Stimulated activated CD4-positive, alpha-beta T cell treated with anti-CD3 and anti-CD28 coated beads, Interleukin-2, amount 100 ng/mL, for 48 hours (primary cell): ENCODE measurements at regions not wholly inside any gene's neighbourhood (a gene's known extent, or its start where the extent isn't known, plus 50 kb on each side); places are given as distances from the start of the nearest gene placed in this dataset.
"Not testable (repeated sequence)": the region's sequence is repeated elsewhere in the genome, so short reads cannot be mapped to it uniquely, and the experiment has no call there.

Source experiments
- DNase-seq, 2 donors: peaks; one replicate each; pipeline ENCODE4 v3.0.0-alpha.2; 2020

DNA sequence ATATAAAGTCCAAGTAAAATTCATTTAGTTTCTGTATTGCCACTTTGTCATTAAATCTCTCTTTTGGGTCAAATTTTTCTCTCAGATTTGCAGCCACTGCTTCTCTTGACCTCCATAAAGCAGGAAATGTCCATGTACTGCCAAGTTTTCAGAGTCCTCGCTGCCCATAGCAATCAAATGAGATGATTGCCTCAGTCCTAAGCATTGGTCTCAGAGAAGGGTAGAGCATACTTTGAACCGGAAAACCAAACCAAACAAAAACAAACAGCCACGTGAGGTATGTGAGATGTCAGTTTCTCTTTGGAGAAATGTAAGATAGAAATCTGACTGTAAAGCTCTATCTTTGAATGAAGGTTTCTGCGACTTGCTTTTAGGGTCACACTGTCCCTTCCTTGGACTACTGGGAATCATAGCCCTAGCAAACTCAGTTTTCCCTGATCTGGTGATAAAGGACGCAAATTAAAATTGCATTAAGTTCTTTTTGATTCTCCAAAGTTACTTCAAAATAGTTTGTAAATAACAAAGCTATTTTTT lies 505.4 kb upstream of the CITED2 start:
- no peak for DNase-seq

DNA sequence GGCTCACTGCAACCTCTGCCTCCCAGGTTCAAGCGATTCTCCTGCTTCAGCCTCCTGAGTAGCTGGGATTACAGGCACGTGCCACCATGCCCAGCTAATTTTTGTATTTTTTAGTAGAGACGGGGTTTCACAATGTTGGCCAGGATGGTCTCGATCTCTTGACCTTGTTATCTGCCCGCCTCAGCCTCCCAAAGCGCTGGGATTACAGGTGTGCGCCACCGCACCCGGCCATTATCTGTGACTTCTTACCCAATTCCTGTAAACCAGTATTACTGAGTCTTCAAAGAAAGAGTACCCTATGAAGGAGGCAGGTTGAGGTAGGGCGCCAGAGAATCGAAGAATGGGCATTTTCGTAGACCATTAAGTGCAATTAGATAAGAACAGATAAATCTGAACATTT lies 504.8 kb upstream of the CITED2 start:
- DNase-seq, result not testable (repeated sequence)

DNA sequence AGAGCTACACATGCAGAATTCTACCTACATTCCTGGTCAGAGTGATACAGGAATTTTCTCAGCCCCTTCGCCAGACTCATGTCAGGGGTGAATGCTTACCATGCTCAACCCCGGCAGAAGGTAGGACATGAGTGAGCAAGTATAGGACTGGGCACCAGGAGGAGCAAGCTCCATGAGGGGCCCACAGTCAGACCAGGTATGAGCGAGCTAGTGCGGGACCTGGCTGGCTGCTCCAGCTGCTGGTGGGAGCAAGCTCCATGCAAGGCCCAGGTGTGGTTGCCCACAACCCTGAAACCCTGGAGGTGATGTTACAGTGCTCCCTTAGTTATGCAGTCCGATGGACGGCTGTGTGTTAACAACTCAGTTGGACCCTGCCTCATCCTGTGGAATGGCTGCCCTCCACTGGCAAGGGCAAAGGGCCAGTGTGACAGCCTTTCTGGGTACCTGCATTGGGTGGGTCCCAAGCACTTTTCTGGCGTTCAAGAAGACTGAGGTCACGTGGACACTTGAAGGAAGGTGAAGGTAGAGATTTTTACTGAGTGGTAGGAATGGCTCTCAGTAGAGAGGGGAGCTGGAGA lies 503.5 kb upstream of the CITED2 start:
- DNase-seq, result no peak

DNA sequence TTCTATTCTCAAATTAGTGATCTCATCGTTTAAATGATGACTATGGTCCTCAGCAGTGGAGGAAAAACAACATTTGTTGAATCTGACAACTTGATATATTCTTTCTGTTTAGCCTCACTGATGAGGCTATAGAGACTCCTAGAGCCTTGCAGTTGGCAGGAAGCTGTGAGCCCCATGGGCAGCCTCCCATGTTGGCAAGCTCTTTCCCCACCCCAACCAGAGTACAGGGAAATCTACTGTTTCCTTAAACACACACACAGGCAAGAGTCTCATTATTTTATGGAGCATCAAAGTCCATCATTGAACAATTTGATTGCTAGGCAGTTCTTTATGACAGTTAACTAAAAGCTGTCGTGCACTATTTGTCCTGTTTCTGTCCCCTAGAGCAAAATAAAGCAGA lies 498.2 kb upstream of the CITED2 start:
- DNase-seq, result no peak

GRCh38 chr6:139871803-139872510 lies 497.5 kb upstream of the CITED2 start:
- DNase-seq, result no peak

DNA sequence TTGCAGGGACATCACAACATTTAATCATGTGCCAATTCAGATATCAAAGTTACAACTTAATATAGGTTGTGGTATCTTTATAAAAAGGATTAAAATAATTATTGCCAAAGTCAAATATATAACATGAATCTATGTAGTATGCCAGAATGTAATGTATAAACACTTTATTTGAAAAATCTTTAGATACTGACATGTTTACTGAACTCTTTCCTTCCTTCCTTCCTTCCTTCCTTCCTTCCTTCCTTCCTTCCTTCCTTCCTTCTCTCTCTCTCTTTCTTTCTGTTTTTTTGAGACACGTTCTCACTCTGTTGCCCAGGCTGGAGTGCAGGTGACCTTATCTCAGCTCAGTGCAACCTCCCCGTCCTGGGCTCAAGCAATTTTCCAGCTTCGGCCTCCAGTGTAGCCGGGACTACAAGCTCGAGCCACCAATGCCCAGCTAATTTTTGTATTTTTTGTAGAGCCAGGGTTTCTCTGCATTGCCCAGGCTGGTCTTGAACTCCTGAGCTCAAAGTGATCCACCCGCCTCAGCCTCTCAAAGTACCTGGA lies 496.8 kb upstream of the CITED2 start:
- DNase-seq, result no peak

- DNase-seq, result no peak
These were observed 494.1 kb upstream of the CITED2 start for GRCh38 chr6:139868576-139868975.

DNA sequence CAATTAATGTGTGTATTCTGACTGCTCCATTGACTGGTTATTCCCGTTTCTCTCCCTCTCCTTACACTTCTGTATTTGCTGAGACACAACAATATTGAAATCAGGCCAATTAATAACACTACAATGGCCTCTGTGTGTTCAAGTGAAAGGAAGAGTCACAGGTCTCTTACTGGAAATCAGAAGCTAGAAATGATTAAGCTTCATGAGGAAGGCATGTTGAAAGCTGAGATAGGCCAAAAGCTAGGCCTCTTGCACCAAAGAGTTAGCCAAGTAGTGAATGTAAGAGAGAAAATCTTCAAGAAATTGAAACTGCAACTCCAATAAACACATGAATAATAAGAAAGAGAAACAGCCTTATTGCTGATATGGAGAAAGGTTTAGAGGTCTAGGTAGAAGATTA lies 489.5 kb upstream of the CITED2 start:
- no peak for DNase-seq

- DNase-seq, result no peak
These were observed 488.9 kb upstream of the CITED2 start for GRCh38 chr6:139863346-139863745.

- DNase-seq, result no peak
These were observed 487.9 kb upstream of the CITED2 start for GRCh38 chr6:139862311-139862710.

DNA sequence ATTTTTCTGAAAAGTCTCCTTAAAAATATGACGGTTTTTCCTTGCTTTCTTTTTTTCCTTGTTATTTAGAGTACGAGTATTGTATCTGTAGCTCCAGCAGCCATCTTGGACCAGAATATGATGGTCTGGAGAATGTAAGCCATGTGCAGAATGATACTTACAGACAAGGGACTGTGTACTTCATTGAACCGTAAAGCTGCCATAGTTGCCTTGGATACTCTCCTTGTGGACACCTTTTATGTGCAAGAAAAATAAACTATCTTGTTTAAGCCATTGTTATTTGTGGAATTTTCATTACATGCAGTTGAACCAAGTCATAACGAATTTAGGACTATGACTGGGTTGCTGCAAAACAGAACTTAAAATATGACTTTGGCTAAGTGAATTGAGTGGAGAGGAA lies 485.8 kb upstream of the CITED2 start:
- no peak for DNase-seq

DNA sequence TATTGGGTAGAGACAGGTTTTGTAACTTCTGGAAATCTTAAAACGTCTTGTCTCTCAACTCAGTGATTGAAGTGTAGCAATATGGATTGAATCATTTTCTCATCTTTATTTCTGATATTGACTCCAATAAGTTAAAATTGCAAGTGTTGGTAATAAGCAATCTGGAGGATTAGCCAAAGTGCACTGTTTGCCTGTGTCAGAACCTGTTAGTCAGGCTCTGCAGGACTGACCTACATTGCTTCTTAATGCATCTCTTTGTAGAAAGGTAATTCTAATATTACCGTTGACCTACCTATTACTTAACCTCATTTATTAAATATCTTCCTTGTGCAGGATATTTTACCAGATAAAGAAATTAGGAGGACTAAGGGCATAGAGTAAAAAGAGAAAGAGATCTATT lies 484.0 kb upstream of the CITED2 start:
- no peak for DNase-seq

- no peak for DNase-seq
These were observed 482.7 kb upstream of the CITED2 start for GRCh38 chr6:139857143-139857542.

DNA sequence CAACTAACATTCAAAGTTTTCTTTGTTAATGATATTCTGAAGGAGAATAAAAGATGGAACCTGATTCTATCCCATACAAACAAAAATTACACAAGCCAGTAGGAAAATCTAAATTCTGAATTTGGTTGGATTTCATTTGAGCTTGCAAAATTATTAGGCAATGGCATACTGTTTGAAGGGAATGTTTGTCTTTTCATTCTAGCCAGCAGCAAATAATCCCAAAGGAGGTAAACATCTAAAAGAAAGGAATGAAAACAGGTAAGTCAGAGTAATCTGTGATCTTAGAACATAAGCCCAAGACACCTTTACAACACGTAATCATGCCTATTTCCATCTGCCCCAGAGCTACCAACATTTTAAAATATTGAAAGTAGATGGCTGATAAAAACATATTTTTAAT lies 482.1 kb upstream of the CITED2 start:
- no peak for DNase-seq

DNA sequence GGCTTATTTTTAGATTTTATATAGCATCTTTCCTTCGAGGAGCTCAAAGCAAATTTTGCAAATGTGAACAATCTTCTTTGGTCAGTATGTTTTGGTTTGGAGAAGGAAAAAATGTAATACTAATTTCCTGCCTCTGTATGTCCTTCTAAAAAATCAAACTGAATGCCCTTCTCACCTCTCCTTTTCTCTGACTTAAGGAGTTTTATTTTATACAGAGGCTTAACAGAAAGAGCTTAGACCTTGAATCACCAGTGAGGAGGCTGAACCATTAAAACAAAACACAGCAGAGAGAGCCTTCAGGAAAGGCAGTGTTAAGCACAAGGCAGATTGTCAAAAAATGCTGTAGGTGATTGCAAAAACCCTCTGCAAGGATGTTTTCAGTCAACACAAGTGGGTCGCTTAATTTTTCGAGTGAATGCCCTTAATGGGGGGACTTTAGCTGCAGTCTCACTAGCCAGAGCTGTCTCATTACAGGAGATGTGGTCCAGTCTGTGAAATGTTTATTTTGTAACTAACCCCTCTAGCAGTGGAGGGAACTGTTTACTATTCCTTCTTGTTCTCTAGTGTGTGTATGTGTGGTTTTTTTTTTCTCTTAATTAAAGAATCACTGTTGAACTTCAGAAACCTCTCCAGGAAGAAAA lies 481.3 kb upstream of the CITED2 start:
- DNase-seq, result no peak

DNA sequence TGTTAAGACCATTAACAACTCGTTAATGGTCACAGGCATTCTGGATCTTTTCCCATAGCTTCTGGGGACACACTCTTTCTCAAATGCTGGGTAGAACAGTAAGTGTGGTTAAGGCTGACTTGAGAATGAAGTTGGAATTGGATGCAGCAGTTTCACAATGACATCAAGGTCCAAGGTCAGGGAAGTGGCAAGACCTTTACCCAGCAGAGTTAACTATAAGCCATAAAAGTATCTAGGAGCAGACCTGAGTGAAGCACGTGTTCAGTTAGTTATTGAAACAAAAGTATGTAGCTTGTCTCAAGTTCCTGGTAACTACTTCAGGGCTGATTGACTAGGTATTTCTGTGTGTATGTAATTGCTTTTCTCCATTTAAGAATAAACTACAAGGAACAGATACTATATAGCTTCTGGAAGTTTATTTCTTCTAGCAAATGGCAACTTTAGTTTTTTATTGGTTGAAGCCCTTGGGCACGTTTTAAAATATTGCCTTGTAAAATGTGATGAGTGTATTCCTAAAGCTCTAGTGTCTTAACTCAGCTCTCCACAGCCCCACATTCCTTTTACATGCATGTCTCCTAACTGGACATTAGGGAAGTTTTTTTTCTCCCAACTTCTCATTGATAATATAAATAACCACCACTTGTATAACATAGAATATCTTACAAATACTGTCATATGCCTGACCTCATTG lies 479.0 kb upstream of the CITED2 start:
- no peak for DNase-seq

GRCh38 chr6:139852488-139853140 lies 478.2 kb upstream of the CITED2 start:
- no peak for DNase-seq

- no peak for DNase-seq
These were observed 477.6 kb upstream of the CITED2 start for GRCh38 chr6:139852067-139852466.

DNA sequence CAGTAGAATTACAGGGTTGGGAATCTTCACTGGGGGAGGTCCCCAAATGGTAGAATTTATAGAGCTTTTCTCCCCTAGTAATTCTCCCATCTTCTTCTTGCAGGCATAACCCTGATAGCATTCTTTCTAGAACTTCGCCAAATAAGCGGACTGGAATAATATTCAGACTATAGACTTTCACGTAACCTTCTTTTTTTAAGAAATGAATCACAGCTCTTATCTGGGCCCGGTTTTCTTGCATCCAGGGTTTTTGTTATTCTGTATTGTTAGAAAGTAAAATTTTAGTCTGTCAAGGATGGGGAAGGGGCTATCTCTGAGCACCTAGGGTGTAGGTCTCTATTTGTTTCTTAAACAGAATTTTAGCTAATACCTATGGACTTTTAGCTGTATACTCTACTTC lies 476.8 kb upstream of the CITED2 start:
- no peak for DNase-seq

DNA sequence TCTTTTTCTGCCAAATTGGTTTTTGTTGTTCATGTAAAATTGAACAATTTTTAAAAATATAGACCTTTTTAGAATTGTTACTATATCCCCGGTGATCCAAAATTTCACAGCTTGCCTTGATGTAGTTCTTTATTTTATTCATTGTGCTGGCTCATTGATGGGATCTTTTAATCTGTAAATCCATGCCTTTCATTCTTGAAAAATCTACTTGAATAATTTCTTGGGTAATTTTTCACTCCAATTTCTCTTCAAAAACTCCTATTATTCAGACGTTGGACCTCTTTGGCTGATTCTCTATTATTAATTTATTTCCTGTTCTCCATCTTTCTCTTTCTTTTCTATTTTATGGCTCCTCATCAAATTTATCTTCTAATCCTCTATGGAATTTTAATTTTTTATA lies 476.1 kb upstream of the CITED2 start:
- no peak for DNase-seq

- DNase-seq, result no peak
These were observed 473.0 kb upstream of the CITED2 start for GRCh38 chr6:139847457-139847813.

- no peak for DNase-seq
These were observed 472.3 kb upstream of the CITED2 start for GRCh38 chr6:139846538-139847456.
